Omental fat pad (tissue), 3 donors: ENCODE measurements at regions not wholly inside any gene's neighbourhood (a gene's known extent, or its start where the extent isn't known, plus 50 kb on each side); places are given as distances from the start of the nearest gene placed in this dataset.

Experiments
- ATAC-seq: fragments of 150-250 bp; one replicate; pipeline ENCODE4 v1.9.1; 2016; ENCODE audit warnings: mild to moderate bottlenecking, moderate library complexity; ENCODE audit not compliant: low FRiP score
- DNase-seq: peaks from one replicate; pipeline ENCODE4 v3.0.0-alpha.2; 2019; ENCODE audit warnings: low spot score
- TF ChIP-seq, protein P1 (sequence below), 3 donors: fragments of 450-650 bp; IDR thresholded peaks; one replicate each; pipeline ENCODE4 v1.5.1; 2016 to 2017; ENCODE audit warnings: antibody characterized with exemption in 3 of 3, mild to moderate bottlenecking in 3 of 3, moderate library complexity in 2 of 3

- TF ChIP-seq, protein P1, sequence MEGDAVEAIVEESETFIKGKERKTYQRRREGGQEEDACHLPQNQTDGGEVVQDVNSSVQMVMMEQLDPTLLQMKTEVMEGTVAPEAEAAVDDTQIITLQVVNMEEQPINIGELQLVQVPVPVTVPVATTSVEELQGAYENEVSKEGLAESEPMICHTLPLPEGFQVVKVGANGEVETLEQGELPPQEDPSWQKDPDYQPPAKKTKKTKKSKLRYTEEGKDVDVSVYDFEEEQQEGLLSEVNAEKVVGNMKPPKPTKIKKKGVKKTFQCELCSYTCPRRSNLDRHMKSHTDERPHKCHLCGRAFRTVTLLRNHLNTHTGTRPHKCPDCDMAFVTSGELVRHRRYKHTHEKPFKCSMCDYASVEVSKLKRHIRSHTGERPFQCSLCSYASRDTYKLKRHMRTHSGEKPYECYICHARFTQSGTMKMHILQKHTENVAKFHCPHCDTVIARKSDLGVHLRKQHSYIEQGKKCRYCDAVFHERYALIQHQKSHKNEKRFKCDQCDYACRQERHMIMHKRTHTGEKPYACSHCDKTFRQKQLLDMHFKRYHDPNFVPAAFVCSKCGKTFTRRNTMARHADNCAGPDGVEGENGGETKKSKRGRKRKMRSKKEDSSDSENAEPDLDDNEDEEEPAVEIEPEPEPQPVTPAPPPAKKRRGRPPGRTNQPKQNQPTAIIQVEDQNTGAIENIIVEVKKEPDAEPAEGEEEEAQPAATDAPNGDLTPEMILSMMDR (IDR thresholded peaks at IDR 0.05): no peak
- no peak for ATAC-seq
Observed at GRCh38 chr7:128167791-128168666, 73.0 kb upstream of the LEP start.

GRCh38 chr7:128168667-128169210, 72.3 kb upstream of the LEP start:
- TF ChIP-seq, protein P1 (IDR thresholded peaks at IDR 0.05): no peak
- no peak for ATAC-seq
- no peak for DNase-seq

More at GRCh38 chr7:128167791-128168666, 73.0 kb upstream of the LEP start:
- DNase-seq: no peak

DNA sequence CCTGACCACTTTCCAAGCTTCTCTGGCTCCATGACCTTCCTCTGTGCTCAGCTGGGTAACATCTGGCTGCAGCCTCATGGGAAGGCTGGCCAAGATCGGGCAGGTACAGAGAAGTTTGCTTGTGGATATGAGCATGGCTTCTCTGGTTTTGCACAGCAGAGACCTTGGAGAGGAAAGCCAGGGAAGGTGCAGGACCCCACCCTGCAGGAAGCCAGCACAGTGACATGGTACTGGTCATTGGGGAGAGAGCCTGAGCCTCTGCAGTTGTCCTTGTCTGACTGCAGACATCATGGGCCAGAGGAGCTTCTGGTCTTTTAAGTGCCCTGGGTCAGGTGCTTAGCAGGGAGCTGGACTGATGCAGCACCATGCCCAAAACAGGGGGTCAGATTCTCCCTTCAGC, 70.6 kb upstream of the LEP start:
- TF ChIP-seq, protein P1 (IDR thresholded peaks at IDR 0.05): no peak
- no peak for DNase-seq
- no peak for ATAC-seq

DNA sequence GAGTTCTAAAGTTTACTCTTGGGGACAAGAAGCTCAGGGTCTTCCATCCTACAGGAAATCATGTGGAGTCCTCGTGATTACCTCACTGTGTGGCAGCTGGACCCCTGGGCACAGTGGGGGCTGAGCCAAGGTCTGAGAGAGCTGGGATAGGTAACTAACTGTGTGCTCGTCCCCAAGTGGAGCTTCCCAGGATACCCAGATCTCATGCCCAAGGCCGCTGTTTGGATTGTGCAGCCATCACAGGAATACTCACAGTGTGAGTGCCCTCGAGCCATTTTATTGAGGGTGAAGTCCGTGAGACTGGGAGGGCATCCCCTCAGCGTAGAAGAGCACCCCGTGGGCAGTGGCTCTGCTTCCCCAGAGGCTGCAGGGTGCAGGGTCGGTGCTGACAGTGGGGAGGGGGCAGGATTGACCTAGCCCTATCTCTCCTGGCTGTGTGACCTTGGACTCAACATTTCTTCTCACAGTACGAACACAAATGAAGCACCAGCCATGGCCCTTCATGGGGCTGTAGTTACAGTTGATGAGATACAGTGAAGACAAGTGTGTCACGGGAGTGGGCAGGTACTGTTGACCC, 69.6 kb upstream of the LEP start:
- DNase-seq (no peak), ATAC-seq (no peak)
- TF ChIP-seq, protein P1 (IDR thresholded peaks at IDR 0.05): no peak

- no peak for DNase-seq
- TF ChIP-seq, protein P1 (IDR thresholded peaks at IDR 0.05): no peak
Observed at GRCh38 chr7:128172151-128172550, 68.9 kb upstream of the LEP start.

GRCh38 chr7:128172963-128173362, 68.1 kb upstream of the LEP start:
- no peak for DNase-seq
- no peak for ATAC-seq
- TF ChIP-seq, protein P1 (IDR thresholded peaks at IDR 0.05): no peak

More at GRCh38 chr7:128172151-128172550, 68.9 kb upstream of the LEP start:
- ATAC-seq: no peak
